Right cardiac atrium (tissue), 5 donors: ENCODE measurements at regions not wholly inside any gene's neighbourhood (a gene's known extent, or its start where the extent isn't known, plus 50 kb on each side); places are given as distances from the start of the nearest gene placed in this dataset.

Source experiments
- ATAC-seq, 2 donors: fragments of 200-7000 bp; cut with Tn5 transposase; one replicate each; pipeline versions ENCODE4 v1.8.0 to v1.9.1; 2020; ENCODE audit warnings: moderate library complexity in 2 of 2, mild to moderate bottlenecking in 1 of 2
- DNase-seq, 3 donors: peaks; one replicate each; pipeline ENCODE4 v3.0.0-alpha.2; 2020
- H3K27ac ChIP-seq: one replicate; pipeline ENCODE4 v1.5.1; 2013; ENCODE audit warnings: mild to moderate bottlenecking, low read length, control low read depth, moderate library complexity
- H3K27me3 ChIP-seq: one replicate; pipeline ENCODE4 v1.6.1; 2013; ENCODE audit not compliant: control insufficient read depth, insufficient read depth
- H3K4me1 ChIP-seq: one replicate; pipeline ENCODE4 v1.6.1; 2013; ENCODE audit warnings: low read length; ENCODE audit not compliant: control insufficient read depth, insufficient read depth
- H3K4me3 ChIP-seq: one replicate; pipeline ENCODE4 v1.5.1; 2013; ENCODE audit warnings: low read length, control low read depth
- H3K9me3 ChIP-seq: one replicate; pipeline ENCODE4 v1.6.1; 2013; ENCODE audit warnings: low read length; ENCODE audit not compliant: control insufficient read depth
- WGBS: extraction: QIAGEN DNeasy Blood & Tissue Kit; methylation state at CpG from one replicate; pipeline ENCODE4 v1.1.7; 2013; 5-methylcytosine and 5-hydroxymethylcytosine counted together
- intact Hi-C, 4 donors: fragments of 100-400 bp; cut with DNase I; formaldehyde crosslinking; loops; one replicate each; pipeline versions ENCODE4 v1.11.0 to v1.14.0; 2022 to 2023
- donor health status: healthy with polysubstance abuse.
- donor health status: DM: no; HTN: yes; CAD: no.
- donor health status: DM: no; HTN: no; CAD: no.
- donor health status: DM: no; HTN: yes; CAD: no; lungs with severe emphysema.
- donor health status: DM: yes; HTN: yes; CAD: no.

DNA sequence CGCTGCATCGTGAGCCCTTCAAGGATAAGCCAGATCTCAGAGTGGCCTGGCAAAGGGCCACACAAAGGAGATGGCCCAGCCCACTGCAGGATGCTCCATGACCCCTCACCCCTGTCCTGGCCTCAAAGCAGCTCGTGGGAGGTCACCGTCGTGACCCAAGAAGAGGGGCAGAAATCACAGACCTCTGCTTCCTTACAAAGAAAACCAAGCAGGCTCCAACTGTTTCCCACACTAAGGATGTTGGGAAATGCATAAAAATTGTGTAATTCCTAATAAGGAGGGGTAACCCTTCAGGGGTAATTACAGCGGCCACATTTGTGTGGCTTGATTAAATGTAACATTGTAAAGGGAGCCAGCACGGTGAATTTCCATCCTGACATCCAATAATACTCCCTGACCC lies 102.3 kb downstream of the BOD1L2 start:
- Histone ChIP-seq H3K4me1 (no peaks in the 10 kb centered on the region), H3K4me3 (no peak overlapping the region), H3K27me3 (no peaks in the 10 kb centered on the region), H3K27ac (no peak overlapping the region), H3K9me3 (no peaks in the 10 kb centered on the region)
- 56% methylated on average over 7 of the region's 7 CpGs for WGBS
- intact Hi-C loops, result no loop called here
- no peak for ATAC-seq
- no peak for DNase-seq

DNA sequence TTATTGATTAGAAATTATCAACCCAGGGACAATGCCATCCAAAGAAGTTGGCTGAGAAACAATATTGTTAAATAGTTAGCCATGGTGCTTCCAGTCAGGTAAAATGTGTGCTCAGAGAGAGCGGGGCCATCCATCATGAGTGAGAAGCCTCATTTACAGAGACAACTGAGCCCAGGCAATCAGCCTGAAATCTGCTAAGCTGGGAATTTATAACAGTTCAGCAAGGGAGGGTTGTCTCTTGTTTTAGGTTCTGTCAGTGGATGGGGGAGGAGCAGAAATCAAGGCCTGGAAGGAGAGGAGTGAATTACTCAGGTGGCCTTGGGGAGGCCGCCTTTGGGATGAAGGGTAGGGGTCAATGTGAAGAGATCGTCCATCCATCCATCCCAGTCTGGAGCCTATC lies 102.5 kb upstream of the ST8SIA3 start:
- Histone ChIP-seq H3K27me3 (no peaks in the 10 kb centered on the region), H3K4me1 (no peaks in the 10 kb centered on the region), H3K9me3 (no peaks in the 10 kb centered on the region), H3K4me3 (no peak overlapping the region), H3K27ac (no peak overlapping the region)
- 89% methylated on average over 3 of the region's 3 CpGs for WGBS
- no peak for ATAC-seq
- intact Hi-C loops, result no loop called here
- no peak for DNase-seq

DNA sequence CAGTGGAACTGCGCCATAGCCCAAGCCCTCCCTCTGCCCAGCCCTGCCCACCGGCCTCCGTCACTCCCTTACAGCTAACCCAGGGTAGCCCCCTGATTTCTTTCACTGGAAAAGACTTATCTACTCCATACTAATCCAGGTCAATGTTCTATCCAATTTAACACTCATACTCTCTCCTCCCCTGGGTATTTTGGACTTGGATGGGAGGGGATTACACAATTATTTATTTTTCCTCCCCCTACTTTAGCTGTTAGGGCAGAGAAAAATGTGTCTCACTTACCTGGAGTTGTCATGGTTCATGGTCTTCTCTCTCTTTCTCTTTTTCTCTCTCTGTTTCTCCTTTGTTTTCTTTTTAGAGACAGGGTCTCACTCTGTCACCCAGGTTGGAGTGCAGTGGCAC lies 100.6 kb upstream of the ST8SIA3 start:
- intact Hi-C loops, result no loop called here
- 92% methylated on average over 3 of the region's 3 CpGs for WGBS

DNA sequence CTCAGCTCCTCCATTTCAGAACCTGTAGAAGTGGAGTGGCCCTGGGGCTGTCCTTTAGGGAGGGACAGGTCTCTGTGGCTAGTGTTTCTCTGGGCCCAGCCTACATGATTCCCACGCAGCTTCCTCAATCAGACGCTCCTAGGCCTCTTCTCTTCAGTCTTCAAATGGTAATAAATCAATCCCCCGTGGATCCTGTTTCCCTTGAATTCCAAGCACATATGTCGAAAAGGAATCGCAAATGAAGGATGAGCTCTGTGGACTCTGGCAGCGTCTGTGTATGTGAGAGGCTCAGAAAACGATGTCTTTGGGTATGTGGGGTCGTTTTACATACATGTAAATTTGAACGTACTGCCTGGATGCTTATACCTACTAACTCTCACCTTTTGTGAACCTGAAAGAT lies 98.5 kb upstream of the ST8SIA3 start:
- Histone ChIP-seq H3K4me3 (no peak overlapping the region), H3K4me1 (no peaks in the 10 kb centered on the region), H3K27me3 (no peaks in the 10 kb centered on the region), H3K9me3 (no peaks in the 10 kb centered on the region), H3K27ac (no peak overlapping the region)
- WGBS, result 67% methylated on average over 9 of the region's 9 CpGs
- no peak for ATAC-seq
- intact Hi-C loops, result no loop called here
- DNase-seq, result no peak

More for the DNA sequence above, 100.6 kb upstream of the ST8SIA3 start:
- H3K4me1 ChIP-seq, result no peaks in the 10 kb centered on the region
- H3K4me3 ChIP-seq, result no peak overlapping the region
- H3K9me3 ChIP-seq, result no peaks in the 10 kb centered on the region
- ATAC-seq, result no peak
- no peak overlapping the region for H3K27ac ChIP-seq
- no peaks in the 10 kb centered on the region for H3K27me3 ChIP-seq
- no peak for DNase-seq

DNA sequence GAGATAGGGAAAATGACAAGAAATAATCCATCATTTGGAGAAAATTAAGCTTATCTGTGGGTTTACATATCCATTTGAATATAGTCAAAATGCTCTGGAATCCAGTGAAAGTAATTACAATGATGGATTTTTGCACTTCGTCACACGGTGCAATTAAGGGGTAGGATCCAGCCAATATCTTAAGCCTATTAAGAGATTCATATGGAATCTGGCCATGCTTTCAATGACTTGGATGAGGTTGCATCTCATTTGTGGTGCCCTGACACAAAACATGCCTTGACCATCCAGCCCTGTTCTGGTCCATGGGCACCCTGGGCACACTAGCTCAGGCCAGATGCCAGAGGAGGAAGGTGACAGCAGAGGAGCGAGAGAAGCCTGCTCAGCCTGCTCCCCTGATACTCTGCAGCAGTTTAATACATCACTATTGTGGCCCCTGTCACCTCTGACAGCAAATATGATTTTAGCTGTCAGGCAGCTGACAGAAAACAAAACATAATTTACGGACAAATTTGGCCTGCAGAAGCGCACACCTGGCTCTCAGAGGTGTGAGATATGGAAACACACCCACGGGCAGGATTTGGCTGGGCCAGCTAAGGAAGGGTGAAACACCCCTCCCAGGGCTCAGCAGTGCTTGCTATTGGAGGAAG lies 94.1 kb upstream of the ST8SIA3 start:
- WGBS, result 73% methylated on average over 6 of the region's 6 CpGs
- no peak overlapping the region for H3K4me3 ChIP-seq
- no peak for DNase-seq
- no peak overlapping the region for H3K27ac ChIP-seq
- intact Hi-C loops, result no loop called here
- ATAC-seq, result no peak
- H3K4me1 ChIP-seq, result no peaks in the 10 kb centered on the region
- H3K9me3 ChIP-seq, result no peaks in the 10 kb centered on the region
- H3K27me3 ChIP-seq, result no peaks in the 10 kb centered on the region

DNA sequence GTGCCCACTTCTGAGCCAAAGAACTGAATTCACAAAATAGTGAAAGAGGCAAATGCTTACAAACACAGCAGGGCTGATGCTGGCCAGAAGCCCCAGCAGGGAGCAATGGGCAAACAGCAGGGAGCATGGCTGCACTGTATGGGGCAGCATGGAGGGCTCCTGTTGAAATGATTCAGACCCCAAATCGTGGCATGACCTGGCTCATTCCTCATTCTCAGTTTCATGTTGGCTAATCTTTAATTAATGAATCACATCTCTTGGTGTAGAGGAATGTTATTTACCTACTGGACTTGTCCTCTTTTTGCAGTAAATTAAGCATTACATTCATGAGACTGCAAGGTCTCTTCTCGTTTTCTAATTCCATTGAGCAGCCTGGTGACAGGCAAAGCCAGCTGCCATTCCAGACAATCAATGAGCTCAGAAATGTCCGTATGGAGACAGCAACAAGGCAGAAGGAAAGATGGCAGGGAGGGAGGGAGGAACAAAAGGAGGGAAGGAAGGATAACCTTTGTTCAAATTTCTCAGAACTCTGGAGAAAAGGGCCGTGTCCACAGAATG lies 84.9 kb upstream of the ST8SIA3 start:
- no peak for ATAC-seq
- no peak overlapping the region for H3K4me3 ChIP-seq
- H3K27me3 ChIP-seq, result no peaks in the 10 kb centered on the region
- no peaks in the 10 kb centered on the region for H3K9me3 ChIP-seq
- WGBS, result 34% methylated on average over 4 of the region's 4 CpGs
- intact Hi-C loops, result no loop called here
- no peak overlapping the region for H3K27ac ChIP-seq
- H3K4me1 ChIP-seq, result no peaks in the 10 kb centered on the region
- DNase-seq, result no peak

DNA sequence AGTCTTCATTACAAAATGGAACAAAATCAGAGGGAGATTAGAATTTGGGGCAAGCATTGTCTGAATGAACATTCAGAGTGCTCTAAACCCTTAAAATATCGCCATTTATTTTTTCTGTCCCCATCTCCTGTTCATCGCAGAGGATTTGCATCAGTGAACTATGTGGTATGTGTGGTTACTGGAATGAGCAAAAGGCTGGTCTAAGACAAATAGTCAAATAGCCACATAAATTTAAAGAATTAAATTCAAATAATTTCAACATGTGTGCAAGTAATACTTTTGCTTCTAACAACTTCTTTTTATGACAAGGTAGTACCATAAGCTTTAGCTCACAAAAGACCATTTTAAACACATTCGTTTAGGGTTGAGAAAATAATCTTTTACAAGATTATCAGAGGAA lies 82.6 kb upstream of the ST8SIA3 start:
- ATAC-seq (no peak), DNase-seq (no peak)
- intact Hi-C loops, result no loop called here
- no peak overlapping the region for H3K4me3 ChIP-seq
- no peaks in the 10 kb centered on the region for H3K27me3 ChIP-seq
- WGBS, result 79% methylated on average over 3 of the region's 3 CpGs
- no peak overlapping the region for H3K27ac ChIP-seq
- no peaks in the 10 kb centered on the region for H3K4me1 ChIP-seq
- no peaks in the 10 kb centered on the region for H3K9me3 ChIP-seq

DNA sequence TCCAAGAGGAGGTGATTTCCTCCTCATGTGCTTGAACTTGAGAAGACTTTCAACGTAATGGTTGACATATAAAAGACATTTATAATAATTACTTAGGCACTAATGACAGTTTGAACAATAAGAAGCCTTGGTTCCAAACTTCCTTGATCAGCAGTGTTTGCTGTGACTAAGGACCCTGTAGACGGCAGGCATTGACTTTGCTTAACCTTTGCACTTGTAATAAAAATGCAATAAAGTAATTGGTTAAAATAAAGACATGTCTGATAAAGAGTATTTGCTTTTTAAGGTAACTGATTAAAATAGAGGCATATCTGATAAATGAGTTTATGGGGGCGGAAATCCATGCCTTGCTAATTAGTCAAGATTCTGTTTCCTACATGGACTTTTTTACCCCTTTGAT lies 82.2 kb upstream of the ST8SIA3 start:
- no peaks in the 10 kb centered on the region for H3K4me1 ChIP-seq
- WGBS, result 60% methylated on average over 3 of the region's 3 CpGs
- ATAC-seq (no peak), DNase-seq (no peak)
- H3K27ac ChIP-seq, result no peak overlapping the region
- no peaks in the 10 kb centered on the region for H3K9me3 ChIP-seq
- intact Hi-C loops, result no loop called here
- H3K27me3 ChIP-seq, result no peaks in the 10 kb centered on the region
- H3K4me3 ChIP-seq, result no peak overlapping the region

DNA sequence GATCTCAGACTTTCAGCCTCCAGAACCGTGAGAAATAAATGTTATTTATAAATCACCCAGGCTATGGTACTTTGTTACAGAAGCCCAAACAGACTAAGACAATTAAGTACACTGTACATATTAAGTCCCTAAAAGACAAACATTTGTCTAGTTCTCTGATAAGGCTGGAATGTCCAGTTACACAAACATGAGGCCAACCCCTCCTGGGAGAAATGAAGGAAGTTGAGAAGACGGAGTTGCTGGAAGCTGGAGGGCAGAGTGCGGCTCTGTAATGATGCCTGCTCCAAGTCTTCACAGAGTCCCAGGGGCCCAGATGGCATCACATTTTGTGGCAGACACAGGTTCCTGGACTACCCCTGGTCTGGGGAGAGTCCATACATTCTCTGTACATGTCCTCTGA lies 79.2 kb upstream of the ST8SIA3 start:
- intact Hi-C loops, result no loop called here
- H3K9me3 ChIP-seq, result no peaks in the 10 kb centered on the region
- no peak overlapping the region for H3K4me3 ChIP-seq
- no peaks in the 10 kb centered on the region for H3K27me3 ChIP-seq
- ATAC-seq (no peak), DNase-seq (no peak)
- WGBS, result 40% methylated on average over 3 of the region's 3 CpGs
- no peak overlapping the region for H3K27ac ChIP-seq
- H3K4me1 ChIP-seq, result no peaks in the 10 kb centered on the region

DNA sequence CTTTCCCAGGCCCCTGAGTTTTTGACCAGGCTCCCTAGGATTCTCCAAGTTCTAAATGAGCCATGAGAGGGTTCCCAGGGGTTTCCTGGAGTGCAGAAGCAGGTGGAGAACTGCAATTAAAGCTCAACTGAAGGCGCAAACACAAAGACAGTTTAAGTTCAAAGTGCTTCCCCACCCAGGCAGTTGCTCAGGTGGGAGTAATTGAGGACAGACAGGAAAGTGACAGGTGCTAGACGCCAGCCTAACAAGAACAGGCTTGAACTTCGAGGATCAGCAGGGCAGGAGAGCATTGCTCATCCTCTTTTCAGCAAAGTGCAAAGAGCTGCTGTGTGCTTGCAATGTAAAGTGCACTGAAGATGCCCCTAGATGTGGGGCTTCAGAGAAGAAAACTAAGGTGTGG lies 77.2 kb upstream of the ST8SIA3 start:
- no peak for DNase-seq
- H3K27me3 ChIP-seq, result no peaks in the 10 kb centered on the region
- intact Hi-C loops, result no loop called here
- no peak overlapping the region for H3K27ac ChIP-seq
- H3K9me3 ChIP-seq, result no peaks in the 10 kb centered on the region
- WGBS, result 72% methylated on average over 3 of the region's 3 CpGs
- no peak for ATAC-seq
- no peaks in the 10 kb centered on the region for H3K4me1 ChIP-seq
- H3K4me3 ChIP-seq, result no peak overlapping the region

DNA sequence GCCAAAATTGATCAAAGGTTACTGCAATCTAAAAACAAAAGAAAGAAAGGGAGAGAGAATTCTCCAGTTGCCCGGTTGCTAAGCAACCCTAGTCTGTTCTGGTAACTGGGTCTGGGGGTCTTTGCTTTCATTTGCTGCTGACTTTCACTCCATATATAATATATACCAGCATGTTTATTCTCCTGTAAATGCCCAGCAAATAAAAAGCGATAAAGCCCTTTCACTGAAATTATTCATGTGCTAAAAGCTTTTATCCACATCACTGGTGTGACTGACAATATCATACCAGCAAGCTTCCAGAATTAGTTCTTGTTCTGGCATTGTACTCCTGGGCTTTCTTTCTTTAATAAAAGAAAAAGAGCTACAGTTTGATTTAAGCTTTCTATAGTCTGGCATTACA lies 75.5 kb upstream of the ST8SIA3 start:
- Histone ChIP-seq H3K4me1 (no peaks in the 10 kb centered on the region), H3K9me3 (no peaks in the 10 kb centered on the region), H3K27ac (no peak overlapping the region), H3K4me3 (no peak overlapping the region), H3K27me3 (no peaks in the 10 kb centered on the region)
- intact Hi-C loops, result no loop called here
- ATAC-seq (no peak), DNase-seq (no peak)
- 88% methylated on average over 2 of the region's 2 CpGs for WGBS

DNA sequence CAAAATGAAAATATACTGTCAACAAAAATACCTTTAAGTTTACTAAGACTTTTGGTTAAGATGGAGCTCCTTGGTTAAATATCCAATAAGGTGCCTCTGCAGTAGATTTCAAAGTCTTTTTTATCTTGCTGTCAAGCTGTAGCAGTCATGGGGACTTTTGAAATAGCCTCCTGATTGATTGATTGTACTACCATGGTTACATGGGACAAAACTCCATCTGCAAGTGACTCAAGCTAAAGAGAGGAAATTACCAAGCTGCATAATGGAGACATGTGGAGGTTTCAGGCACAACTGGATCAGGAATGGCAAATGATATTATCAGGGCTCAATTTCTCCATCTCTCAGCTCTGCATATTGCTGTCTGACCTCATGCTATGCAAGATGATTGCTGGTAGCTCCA lies 73.4 kb upstream of the ST8SIA3 start:
- no peak overlapping the region for H3K27ac ChIP-seq
- H3K27me3 ChIP-seq, result no peaks in the 10 kb centered on the region
- no peaks in the 10 kb centered on the region for H3K4me1 ChIP-seq
- ATAC-seq, result no peak
- no peak overlapping the region for H3K4me3 ChIP-seq
- intact Hi-C loops, result no loop called here
- no peak for DNase-seq
- H3K9me3 ChIP-seq, result no peaks in the 10 kb centered on the region
